CD14-positive monocyte (primary cell): ENCODE measurements at regions not wholly inside any gene's neighbourhood (a gene's known extent, or its start where the extent isn't known, plus 50 kb on each side); places are given as distances from the start of the nearest gene placed in this dataset.

Experiments used
- DNase-seq, 3 donors: peaks; one replicate each; pipeline ENCODE4 v3.0.0-alpha.2; 2011 to 2022
- H2AFZ ChIP-seq: 2 replicates; pipeline ENCODE4 v1.6.0; 2012; ENCODE audit warnings: mild to moderate bottlenecking, low read depth, low read length, inconsistent platforms; ENCODE audit not compliant: insufficient read depth, poor library complexity, severe bottlenecking
- H3K27ac ChIP-seq, 2 donors: 1 replicate in 1 of 2; 2 replicates in 1 of 2; pipeline ENCODE4 v1.5.1; 2012 to 2013; ENCODE audit warnings: low read length in 2 of 2, control low read depth in 1 of 2, inconsistent platforms in 1 of 2, low read depth in 1 of 2, mild to moderate bottlenecking in 1 of 2
- H3K27me3 ChIP-seq, 2 donors: one replicate each; pipeline versions ENCODE4 v1.6.0 to v1.6.1; 2011 to 2013; ENCODE audit warnings: low read length in 2 of 2; ENCODE audit not compliant: control insufficient read depth in 2 of 2, insufficient read depth in 2 of 2
- H3K36me3 ChIP-seq, 2 donors: replicated peaks in 1 of 2; 1 replicate in 1 of 2; 2 replicates in 1 of 2; pipeline versions ENCODE4 v1.5.1 to v1.6.1; 2012 to 2013; ENCODE audit warnings: low read length in 2 of 2, control low read depth in 1 of 2, inconsistent platforms in 1 of 2, mild to moderate bottlenecking in 1 of 2; ENCODE audit not compliant: insufficient read depth in 2 of 2, control insufficient read depth in 1 of 2
- H3K4me1 ChIP-seq, 2 donors: 1 replicate in 1 of 2; 2 replicates in 1 of 2; pipeline versions ENCODE4 v1.5.1 to v1.6.1; 2012 to 2013; ENCODE audit warnings: low read length in 2 of 2, control low read depth in 1 of 2, inconsistent platforms in 1 of 2, mild to moderate bottlenecking in 1 of 2, moderate library complexity in 1 of 2; ENCODE audit not compliant: insufficient read depth in 2 of 2, control insufficient read depth in 1 of 2
- H3K4me2 ChIP-seq: replicated peaks from 2 replicates; pipeline ENCODE3; 2012; ENCODE audit warnings: low read length, moderate library complexity, mild to moderate bottlenecking; ENCODE audit not compliant: poor library complexity, severe bottlenecking; ENCODE audit errors: extremely low read depth
- H3K4me3 ChIP-seq, 3 experiments: fragments of 200-600 bp in 1 of 3; sonication (generic) in 1 of 3; replicated peaks in 1 of 3; 1 replicate in 2 of 3; 2 replicates in 1 of 3; pipeline ENCODE4 v1.5.1; 2011 to 2013; ENCODE audit warnings: low read length in 3 of 3, mild to moderate bottlenecking in 3 of 3, control low read depth in 2 of 3, low read depth in 2 of 3, inconsistent platforms in 1 of 3, moderate library complexity in 1 of 3
- H3K79me2 ChIP-seq: 2 replicates; pipeline ENCODE4 v1.6.0; 2012; ENCODE audit warnings: mild to moderate bottlenecking, control low read depth, inconsistent platforms, low read length, moderate library complexity; ENCODE audit not compliant: insufficient read depth
- H3K9ac ChIP-seq: 2 replicates; pipeline ENCODE4 v1.6.0; 2017; ENCODE audit warnings: low read length, mild to moderate bottlenecking; ENCODE audit not compliant: insufficient read depth, poor library complexity, severe bottlenecking
- H3K9me3 ChIP-seq, 2 donors: replicated peaks in 1 of 2; 1 replicate in 1 of 2; 2 replicates in 1 of 2; pipeline versions ENCODE4 v1.5.1 to v1.6.1; 2012 to 2013; ENCODE audit warnings: low read length in 2 of 2, control low read depth in 1 of 2; ENCODE audit not compliant: control insufficient read depth in 1 of 2, insufficient read depth in 1 of 2
- H4K20me1 ChIP-seq: 2 replicates; pipeline ENCODE4 v1.6.0; 2012; ENCODE audit warnings: mild to moderate bottlenecking, low read length, control low read depth, moderate library complexity; ENCODE audit not compliant: insufficient read depth
- H3K27ac Mint-ChIP-seq, 7 donors: one replicate each; pipeline ENCODE4 v1.8.0; 2020; ENCODE audit warnings: mild to moderate bottlenecking in 7 of 7, mixed read lengths in 7 of 7, moderate library complexity in 6 of 7, inconsistent platforms in 2 of 7
- H3K27me3 Mint-ChIP-seq, 3 donors: one replicate each; pipeline ENCODE4 v1.8.0; 2021 to 2022; ENCODE audit warnings: low read depth in 3 of 3, mild to moderate bottlenecking in 3 of 3, mixed read lengths in 3 of 3, moderate library complexity in 3 of 3, inconsistent platforms in 1 of 3
- H3K36me3 Mint-ChIP-seq, 2 donors: one replicate each; pipeline ENCODE4 v1.8.0; 2020; ENCODE audit warnings: mixed read lengths in 2 of 2, inconsistent platforms in 1 of 2, mild to moderate bottlenecking in 1 of 2
- H3K4me1 Mint-ChIP-seq: one replicate; pipeline ENCODE4 v1.8.0; 2020; ENCODE audit warnings: mild to moderate bottlenecking, mixed read lengths
- H3K4me3 Mint-ChIP-seq, 2 donors: one replicate each; pipeline ENCODE4 v1.8.0; 2020; ENCODE audit warnings: mild to moderate bottlenecking in 2 of 2, mixed read lengths in 2 of 2, moderate library complexity in 1 of 2
- H3K9me3 Mint-ChIP-seq, 7 donors: one replicate each; pipeline ENCODE4 v1.8.0; 2020 to 2022; ENCODE audit warnings: mixed read lengths in 7 of 7, mild to moderate bottlenecking in 6 of 7, moderate library complexity in 6 of 7, inconsistent platforms in 2 of 7
- CTCF ChIP-seq: fragments of 200-600 bp; IDR thresholded peaks from one replicate; pipeline ENCODE4 v1.8.0; 2022; ENCODE audit warnings: antibody characterized with exemption, mild to moderate bottlenecking
- WGBS: methylation state at CpG from one replicate; pipeline ENCODE4 v1.1.5; 2013; ENCODE audit warnings: missing lambda C conversion rate; ENCODE audit not compliant: insufficient coverage; 5-methylcytosine and 5-hydroxymethylcytosine counted together
- intact Hi-C, 2 donors: fragments of 100-400 bp; cut with micrococcal nuclease; formaldehyde crosslinking; loops; one replicate each; pipeline versions ENCODE4 v1.15.0 to v1.15.1; 2023

- no peak for TF ChIP-seq CTCF
- H3K36me3 ChIP-seq = no peaks in the 10 kb centered on the region
- H3K9me3 Mint-ChIP-seq = no peaks in the 10 kb centered on the region
- peaks cover 0 to 3% (median 2%) of the 10 kb centered on the region in 3 donors for H3K27me3 Mint-ChIP-seq
- no peak overlapping the region for H3K9ac ChIP-seq
- no peaks in the 10 kb centered on the region for H3K79me2 ChIP-seq
- H3K4me3 ChIP-seq = no peak overlapping the region
- DNase-seq = no peak
- no peaks in the 10 kb centered on the region for H3K36me3 Mint-ChIP-seq
- H3K27ac ChIP-seq = no peak overlapping the region
- no peaks in the 10 kb centered on the region for H4K20me1 ChIP-seq
- no peak overlapping the region for H3K4me2 ChIP-seq
- no peak overlapping the region for H3K4me3 Mint-ChIP-seq
- peaks cover 6% of the 10 kb centered on the region for H3K4me1 Mint-ChIP-seq
- WGBS = 33% methylated on average over 1 of the region's 4 CpGs
- H3K9me3 ChIP-seq = no peaks in the 10 kb centered on the region
- no peaks in the 10 kb centered on the region for H3K4me1 ChIP-seq
- intact Hi-C loops = loop anchor here in 1 of 2 donors (5.0 kb wide), 1 partner anchor 852 kb away; no protein-coding TSS in a partner anchor
- H2AFZ ChIP-seq = no peak overlapping the region
- H3K27me3 ChIP-seq = no peaks in the 10 kb centered on the region
- H3K27ac Mint-ChIP-seq = no peak overlapping the region
Observed at GRCh38 chr11:122509091-122509490, 146.4 kb upstream of the UBASH3B start.

GRCh38 chr11:122505304-122506006 lies 150.1 kb upstream of the UBASH3B start:
- no peaks in the 10 kb centered on the region for H3K4me1 ChIP-seq
- Mint-ChIP-seq H3K9me3 (peaks cover 0 to 5% (median 0%) of the 10 kb centered on the region in 7 donors), H3K4me1 (peaks cover 6% of the 10 kb centered on the region), H3K4me3 (no peak overlapping the region), H3K27me3 (peaks cover 0 to 3% (median 2%) of the 10 kb centered on the region in 3 donors), H3K27ac (no peak overlapping the region), H3K36me3 (no peaks in the 10 kb centered on the region)
- H4K20me1 ChIP-seq = no peaks in the 10 kb centered on the region
- WGBS = 36% methylated on average over 5 of the region's 8 CpGs
- no peaks in the 10 kb centered on the region for H3K79me2 ChIP-seq
- no peaks in the 10 kb centered on the region for H3K9me3 ChIP-seq
- no peak overlapping the region for H3K4me2 ChIP-seq
- intact Hi-C loops = loop anchor here (2.0 to 5.0 kb wide), 3 partner anchors 289 to 848 kb away; no protein-coding TSS in a partner anchor
- H3K9ac ChIP-seq = no peak overlapping the region
- DNase-seq = peak; percentile 45 to 69 (median 50)
- H2AFZ ChIP-seq = peak overlapping the region; percentile 41
- no peaks in the 10 kb centered on the region for H3K27me3 ChIP-seq
- no peaks in the 10 kb centered on the region for H3K36me3 ChIP-seq
- H3K27ac ChIP-seq = no peak overlapping the region
- peak; percentile 84 for TF ChIP-seq CTCF
- H3K4me3 ChIP-seq = no peak overlapping the region
